ENCODE measurements at regions not wholly inside any gene's neighbourhood (a gene's known extent, or its start where the extent isn't known, plus 50 kb on each side); places are given as distances from the start of the nearest gene placed in this dataset.

DNA sequence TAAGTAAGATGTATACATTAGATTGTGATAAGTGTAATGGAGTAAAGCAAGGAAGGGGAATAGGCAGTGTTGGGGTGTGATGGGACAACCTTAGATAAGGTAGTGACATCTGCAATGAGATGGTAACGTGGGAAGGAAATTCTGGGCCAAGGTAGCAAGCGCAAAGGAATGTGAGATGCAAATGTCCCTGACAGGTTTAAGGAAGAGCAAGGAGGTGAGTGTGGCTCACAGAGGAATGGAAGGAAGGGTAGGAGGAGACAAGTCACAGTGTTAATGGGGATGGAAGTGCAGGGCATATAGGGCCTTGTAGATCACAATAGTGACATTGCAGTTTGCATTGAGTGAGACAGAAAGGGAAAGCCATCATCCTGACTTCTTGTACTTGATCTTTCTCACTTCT lies 170.9 kb upstream of the FAM98A start:
- no peak overlapping the region for H3K27ac ChIP-seq
- POLR2A ChIA-PET (ENCODE audit: low non-redundant PET): interaction anchor here (0.6 kb wide), 1 partner anchor 13 kb away, joined by 3 read pairs; no protein-coding TSS in a partner anchor
- CTCF ChIA-PET: no interaction called here
- no peak for DNase-seq (ENCODE audit: low spot score)
- TF ChIP-seq, protein P1, sequence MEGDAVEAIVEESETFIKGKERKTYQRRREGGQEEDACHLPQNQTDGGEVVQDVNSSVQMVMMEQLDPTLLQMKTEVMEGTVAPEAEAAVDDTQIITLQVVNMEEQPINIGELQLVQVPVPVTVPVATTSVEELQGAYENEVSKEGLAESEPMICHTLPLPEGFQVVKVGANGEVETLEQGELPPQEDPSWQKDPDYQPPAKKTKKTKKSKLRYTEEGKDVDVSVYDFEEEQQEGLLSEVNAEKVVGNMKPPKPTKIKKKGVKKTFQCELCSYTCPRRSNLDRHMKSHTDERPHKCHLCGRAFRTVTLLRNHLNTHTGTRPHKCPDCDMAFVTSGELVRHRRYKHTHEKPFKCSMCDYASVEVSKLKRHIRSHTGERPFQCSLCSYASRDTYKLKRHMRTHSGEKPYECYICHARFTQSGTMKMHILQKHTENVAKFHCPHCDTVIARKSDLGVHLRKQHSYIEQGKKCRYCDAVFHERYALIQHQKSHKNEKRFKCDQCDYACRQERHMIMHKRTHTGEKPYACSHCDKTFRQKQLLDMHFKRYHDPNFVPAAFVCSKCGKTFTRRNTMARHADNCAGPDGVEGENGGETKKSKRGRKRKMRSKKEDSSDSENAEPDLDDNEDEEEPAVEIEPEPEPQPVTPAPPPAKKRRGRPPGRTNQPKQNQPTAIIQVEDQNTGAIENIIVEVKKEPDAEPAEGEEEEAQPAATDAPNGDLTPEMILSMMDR (conservative IDR thresholded peaks at IDR 0.05; ENCODE audit: low read depth): no peak

DNA sequence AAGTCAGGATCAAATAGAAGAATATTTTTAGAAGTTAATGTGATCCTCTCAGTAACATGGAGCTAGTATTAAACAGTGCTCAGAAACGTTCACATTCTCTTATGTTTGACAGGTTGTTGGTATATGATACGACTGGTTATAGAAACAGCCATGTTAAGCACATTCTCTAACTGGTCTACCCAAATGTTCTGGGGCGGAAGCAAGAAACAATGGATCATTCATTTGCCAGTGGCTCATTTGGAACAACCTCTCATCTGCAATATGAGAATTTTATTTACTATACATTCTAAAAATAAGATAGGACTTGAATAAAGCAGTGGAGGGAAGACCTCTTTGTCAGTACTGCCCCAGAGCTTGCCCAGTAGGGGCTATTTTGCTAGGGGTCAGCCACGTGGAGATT lies 167.1 kb upstream of the FAM98A start:
- TF ChIP-seq, protein P1 (conservative IDR thresholded peaks at IDR 0.05; ENCODE audit: low read depth): no peak
- no peak overlapping the region for H3K27ac ChIP-seq
- POLR2A ChIA-PET (ENCODE audit: low non-redundant PET): no interaction called here
- CTCF ChIA-PET: interaction anchor here (0.6 kb wide), 1 partner anchor 347 kb away, joined by 3 read pairs; no protein-coding TSS in a partner anchor
- DNase-seq (ENCODE audit: low spot score): no peak

DNA sequence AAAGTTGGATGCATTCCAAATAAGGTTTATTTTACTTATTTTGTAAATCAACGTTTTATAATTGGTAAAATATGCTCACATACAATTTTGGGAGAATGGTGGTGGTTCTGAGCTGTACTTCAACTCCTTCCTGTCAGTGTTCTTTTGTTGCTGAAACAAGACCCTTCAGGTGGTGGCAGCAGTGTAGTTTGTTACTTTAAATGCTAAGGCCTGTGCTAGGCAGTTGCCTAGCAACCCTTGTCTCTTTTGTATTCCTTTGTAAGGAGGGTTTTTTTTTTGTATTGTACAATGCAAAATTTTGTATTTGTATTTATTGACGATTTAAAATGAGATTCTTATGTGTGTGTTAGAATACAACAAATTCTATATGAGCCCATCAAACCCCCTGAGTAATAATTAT lies 166.0 kb upstream of the FAM98A start:
- TF ChIP-seq, protein P1 (conservative IDR thresholded peaks at IDR 0.05; ENCODE audit: low read depth): no peak
- POLR2A ChIA-PET (ENCODE audit: low non-redundant PET): no interaction called here
- H3K27ac ChIP-seq: no peak overlapping the region
- no peak for DNase-seq (ENCODE audit: low spot score)
- CTCF ChIA-PET: no interaction called here

DNA sequence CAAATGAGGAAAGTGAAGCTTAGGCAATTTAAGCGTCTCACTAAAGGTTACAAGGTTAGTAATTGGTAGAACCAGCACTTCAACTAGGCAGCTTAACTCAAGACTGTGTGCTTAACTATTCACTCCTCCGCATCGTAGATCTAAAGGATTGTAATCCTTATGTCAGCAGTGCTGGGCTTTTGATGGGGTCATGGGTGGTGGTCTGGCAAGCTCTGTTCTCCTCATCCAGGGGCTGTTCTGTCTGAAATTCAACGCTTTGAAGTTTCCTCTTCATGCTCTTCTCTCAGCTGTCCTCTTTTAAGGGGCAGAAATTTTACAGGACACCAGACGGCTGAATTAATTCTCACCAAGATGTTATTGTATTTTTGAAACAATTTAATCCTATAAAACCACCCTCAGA lies 165.5 kb upstream of the FAM98A start:
- no peak overlapping the region for H3K27ac ChIP-seq
- no peak for DNase-seq (ENCODE audit: low spot score)
- TF ChIP-seq, protein P1 (conservative IDR thresholded peaks at IDR 0.05; ENCODE audit: low read depth): no peak
- CTCF ChIA-PET: interaction anchor here (0.7 kb wide), 1 partner anchor 30 kb away, joined by 4 read pairs; no protein-coding TSS in a partner anchor
- POLR2A ChIA-PET (ENCODE audit: low non-redundant PET): no interaction called here

DNA sequence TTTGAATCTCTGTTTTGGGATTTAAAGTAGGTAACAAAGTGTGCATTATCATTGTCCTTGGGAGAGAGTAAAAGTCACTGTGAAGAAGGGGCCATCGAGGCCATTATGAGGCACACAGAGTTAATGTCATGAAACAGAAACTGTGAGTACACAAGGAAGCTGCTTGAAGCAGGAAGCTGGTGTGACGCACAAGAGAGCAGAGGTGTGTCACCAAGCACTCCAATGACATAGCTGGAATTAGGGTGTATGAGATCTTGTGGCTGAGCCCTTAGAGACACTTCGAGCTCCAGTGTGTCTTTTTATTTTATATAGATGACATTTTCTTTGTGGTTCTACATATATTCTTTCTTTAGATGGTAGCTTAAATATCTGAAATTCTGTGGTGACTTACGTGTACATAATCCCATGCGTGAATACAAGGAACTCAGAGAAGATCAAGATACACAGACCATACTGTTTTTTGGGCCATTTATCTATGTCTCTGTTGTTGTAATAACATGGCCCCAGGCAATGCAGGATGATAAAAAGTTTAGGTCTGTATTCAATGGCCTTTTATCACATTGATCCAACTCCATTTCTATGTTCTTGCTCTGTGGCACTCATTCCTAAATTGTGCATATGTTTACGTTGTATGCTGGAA lies 164.7 kb upstream of the FAM98A start:
- ChIA-PET POLR2A (ENCODE audit: low non-redundant PET) (no interaction called here), CTCF (no interaction called here)
- TF ChIP-seq, protein P1 (conservative IDR thresholded peaks at IDR 0.05; ENCODE audit: low read depth): no peak
- DNase-seq (ENCODE audit: low spot score): no peak
- no peak overlapping the region for H3K27ac ChIP-seq

DNA sequence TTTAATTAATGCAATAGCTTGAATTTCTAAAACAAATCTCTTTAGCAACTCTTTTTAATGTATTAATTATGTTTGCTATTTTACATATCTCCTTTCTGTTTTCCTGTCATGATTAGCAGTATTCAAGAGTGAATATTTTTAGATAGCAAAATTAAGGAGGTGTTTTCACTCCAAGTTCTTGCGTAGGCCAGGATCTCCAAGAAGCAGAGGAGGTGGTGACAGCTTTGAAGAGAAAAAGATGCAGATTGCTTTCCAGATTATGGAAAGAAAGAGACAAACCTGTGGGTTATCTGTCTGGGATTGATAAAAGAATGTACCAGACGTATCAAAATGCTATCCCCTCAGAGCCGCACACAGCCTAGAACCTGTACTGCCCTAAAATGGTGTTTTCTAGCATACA lies 163.5 kb upstream of the FAM98A start:
- CTCF ChIA-PET: no interaction called here
- POLR2A ChIA-PET (ENCODE audit: low non-redundant PET): no interaction called here
- DNase-seq (ENCODE audit: low spot score): no peak
- H3K27ac ChIP-seq: no peak overlapping the region
- TF ChIP-seq, protein P1 (conservative IDR thresholded peaks at IDR 0.05; ENCODE audit: low read depth): no peak
